HEK293T (cell line): ENCODE measurements at regions not wholly inside any gene's neighbourhood (a gene's known extent, or its start where the extent isn't known, plus 50 kb on each side); places are given as distances from the start of the nearest gene placed in this dataset.

Source experiments
- BHLHE40 ChIP-seq: fragments of 450-650 bp; IDR thresholded peaks from 2 replicates; pipeline ENCODE4 v1.6.1; 2016; ENCODE audit warnings: mild to moderate bottlenecking, moderate library complexity, borderline replicate concordance
- FOXK2 ChIP-seq: fragments of 450-650 bp; IDR thresholded peaks from 2 replicates; pipeline ENCODE4 v1.6.1; 2016; ENCODE audit warnings: mild to moderate bottlenecking
- FOXM1 ChIP-seq: fragments of 450-650 bp; IDR thresholded peaks from 2 replicates; pipeline ENCODE4 v1.6.1; 2017; ENCODE audit warnings: mild to moderate bottlenecking, borderline replicate concordance
- L3MBTL2 ChIP-seq: fragments of 450-650 bp; conservative IDR thresholded peaks from 2 replicates; pipeline ENCODE4 v1.6.1; 2016; ENCODE audit warnings: mild to moderate bottlenecking

- TF ChIP-seq FOXK2 (no peak), FOXM1 (no peak), BHLHE40 (no peak), L3MBTL2 (no peak)
Observed at GRCh38 chr5:56344594-56344993, 111.5 kb upstream of the ANKRD55 start.
